ENCODE measurements at regions not wholly inside any gene's neighbourhood (a gene's known extent, or its start where the extent isn't known, plus 50 kb on each side); places are given as distances from the start of the nearest gene placed in this dataset.

DNA sequence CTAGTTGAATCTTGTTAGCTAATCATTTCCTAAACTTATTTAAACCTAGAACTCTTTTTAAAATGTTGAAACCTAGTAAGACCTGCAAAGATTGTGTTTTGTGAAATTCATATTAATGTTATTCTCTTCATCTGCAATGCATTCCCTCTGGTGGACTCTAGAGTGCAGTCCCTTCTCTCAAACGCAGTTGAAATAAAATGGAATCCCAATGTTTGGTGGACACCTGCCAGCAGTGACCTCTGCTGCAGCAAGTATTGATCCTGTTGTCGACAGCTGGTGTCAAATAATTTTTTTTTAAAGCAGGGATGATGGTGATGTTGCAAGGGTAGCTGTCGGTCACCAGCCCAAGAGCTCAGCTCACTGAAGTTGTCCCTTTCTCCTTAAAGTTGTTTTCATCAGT is 492.0 kb downstream of the ZIC3 start:
- no peak overlapping the region for H3K4me3 ChIP-seq

DNA sequence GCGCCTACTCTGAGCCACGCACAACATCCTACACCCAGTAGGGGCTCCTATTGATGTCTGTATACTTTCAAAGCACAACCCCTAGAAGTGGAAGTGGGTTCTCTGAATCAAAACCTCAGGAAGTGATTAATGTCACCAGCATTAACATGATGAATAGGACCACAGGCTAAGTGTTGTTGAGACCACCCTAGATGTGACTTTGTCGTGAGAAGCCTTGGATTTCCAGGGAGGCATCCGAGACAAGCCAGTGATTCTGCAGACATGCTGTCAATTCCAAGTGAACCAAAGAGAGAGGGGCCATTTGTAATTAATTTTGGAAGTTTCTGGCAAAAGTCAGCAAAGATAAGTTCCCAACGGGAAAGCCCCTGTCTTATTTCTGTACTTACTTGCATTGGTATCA is 493.0 kb downstream of the ZIC3 start:
- H3K9me3 ChIP-seq, result no peaks in the 10 kb centered on the region
- H3K36me3 ChIP-seq, result no peaks in the 10 kb centered on the region
- no peak overlapping the region for H3K27ac ChIP-seq
- TF ChIP-seq, protein P1, sequence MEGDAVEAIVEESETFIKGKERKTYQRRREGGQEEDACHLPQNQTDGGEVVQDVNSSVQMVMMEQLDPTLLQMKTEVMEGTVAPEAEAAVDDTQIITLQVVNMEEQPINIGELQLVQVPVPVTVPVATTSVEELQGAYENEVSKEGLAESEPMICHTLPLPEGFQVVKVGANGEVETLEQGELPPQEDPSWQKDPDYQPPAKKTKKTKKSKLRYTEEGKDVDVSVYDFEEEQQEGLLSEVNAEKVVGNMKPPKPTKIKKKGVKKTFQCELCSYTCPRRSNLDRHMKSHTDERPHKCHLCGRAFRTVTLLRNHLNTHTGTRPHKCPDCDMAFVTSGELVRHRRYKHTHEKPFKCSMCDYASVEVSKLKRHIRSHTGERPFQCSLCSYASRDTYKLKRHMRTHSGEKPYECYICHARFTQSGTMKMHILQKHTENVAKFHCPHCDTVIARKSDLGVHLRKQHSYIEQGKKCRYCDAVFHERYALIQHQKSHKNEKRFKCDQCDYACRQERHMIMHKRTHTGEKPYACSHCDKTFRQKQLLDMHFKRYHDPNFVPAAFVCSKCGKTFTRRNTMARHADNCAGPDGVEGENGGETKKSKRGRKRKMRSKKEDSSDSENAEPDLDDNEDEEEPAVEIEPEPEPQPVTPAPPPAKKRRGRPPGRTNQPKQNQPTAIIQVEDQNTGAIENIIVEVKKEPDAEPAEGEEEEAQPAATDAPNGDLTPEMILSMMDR (IDR thresholded peaks at IDR 0.05), result no peak
- H3K27me3 ChIP-seq, result no peaks in the 10 kb centered on the region
- H3K4me1 ChIP-seq, result no peaks in the 10 kb centered on the region
- intact Hi-C loops (cut with DNase I), result no loop called here
- no peak overlapping the region for H3K4me3 ChIP-seq
- no peak for DNase-seq
- ATAC-seq, result no peak

More for the DNA sequence above, 492.0 kb downstream of the ZIC3 start:
- no peaks in the 10 kb centered on the region for H3K27me3 ChIP-seq
- ATAC-seq, result no peak
- TF ChIP-seq, protein P1 (IDR thresholded peaks at IDR 0.05), result no peak
- H3K4me1 ChIP-seq, result no peaks in the 10 kb centered on the region
- H3K27ac ChIP-seq, result no peak overlapping the region
- no peak for DNase-seq
- intact Hi-C loops (cut with DNase I), result no loop called here
- no peaks in the 10 kb centered on the region for H3K9me3 ChIP-seq
- H3K36me3 ChIP-seq, result no peaks in the 10 kb centered on the region

DNA sequence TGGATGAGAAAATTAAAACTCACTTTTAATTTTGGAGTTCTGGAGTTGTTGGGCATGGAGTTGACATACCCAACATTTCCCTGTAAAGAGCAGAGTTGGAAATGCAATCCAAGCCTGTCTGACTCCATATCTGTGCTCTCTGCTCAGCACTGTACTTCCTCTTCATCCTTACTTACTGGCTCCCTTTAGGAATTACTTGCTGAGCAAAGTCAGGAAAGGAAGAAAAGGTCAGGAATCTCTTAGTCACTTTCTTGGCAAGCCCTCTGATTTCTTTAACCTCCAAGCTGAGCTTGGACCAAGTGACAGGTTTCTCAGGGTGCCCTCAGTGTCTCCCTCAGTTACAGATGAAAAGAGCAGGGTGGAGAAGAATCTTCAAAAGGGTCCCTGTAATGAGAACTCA is 501.5 kb downstream of the ZIC3 start:
- DNase-seq, result no peak
- H3K4me3 ChIP-seq, result no peak overlapping the region
- TF ChIP-seq, protein P1 (IDR thresholded peaks at IDR 0.05), result no peak
- no peak overlapping the region for H3K27ac ChIP-seq
- ATAC-seq, result no peak
- no peaks in the 10 kb centered on the region for H3K4me1 ChIP-seq
- no peaks in the 10 kb centered on the region for H3K9me3 ChIP-seq
- H3K36me3 ChIP-seq, result no peaks in the 10 kb centered on the region
- no peaks in the 10 kb centered on the region for H3K27me3 ChIP-seq
- intact Hi-C loops (cut with DNase I), result no loop called here

DNA sequence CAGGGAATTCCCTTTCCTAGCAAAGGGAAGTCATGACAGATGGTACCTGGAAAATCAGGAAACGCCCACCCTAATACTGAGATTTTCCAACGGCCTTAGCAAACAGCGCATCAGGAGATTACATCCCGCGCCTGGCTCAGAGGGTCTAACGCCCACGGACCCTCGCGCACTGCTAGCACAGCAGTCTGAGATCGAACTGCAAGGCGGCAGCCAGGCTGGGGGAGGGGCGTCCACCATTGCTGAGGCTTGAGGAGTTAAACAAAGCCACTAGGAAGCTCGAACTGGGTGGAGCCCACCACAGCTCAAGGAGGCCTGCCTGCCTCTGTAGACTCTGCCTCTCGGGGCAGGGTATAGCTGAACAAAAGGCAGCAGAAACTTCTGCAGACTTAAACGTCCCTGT is 507.7 kb downstream of the ZIC3 start:
- H3K27me3 ChIP-seq, result peaks cover 0 to 3% of the 10 kb centered on the region in 2 donors
- no peaks in the 10 kb centered on the region for H3K36me3 ChIP-seq
- no peak for ATAC-seq
- H3K4me3 ChIP-seq, result no peak overlapping the region
- no peak overlapping the region for H3K27ac ChIP-seq
- H3K4me1 ChIP-seq, result no peaks in the 10 kb centered on the region
- DNase-seq, result no peak
- TF ChIP-seq, protein P1 (IDR thresholded peaks at IDR 0.05), result no peak
- no peaks in the 10 kb centered on the region for H3K9me3 ChIP-seq
- intact Hi-C loops (cut with DNase I), result no loop called here

DNA sequence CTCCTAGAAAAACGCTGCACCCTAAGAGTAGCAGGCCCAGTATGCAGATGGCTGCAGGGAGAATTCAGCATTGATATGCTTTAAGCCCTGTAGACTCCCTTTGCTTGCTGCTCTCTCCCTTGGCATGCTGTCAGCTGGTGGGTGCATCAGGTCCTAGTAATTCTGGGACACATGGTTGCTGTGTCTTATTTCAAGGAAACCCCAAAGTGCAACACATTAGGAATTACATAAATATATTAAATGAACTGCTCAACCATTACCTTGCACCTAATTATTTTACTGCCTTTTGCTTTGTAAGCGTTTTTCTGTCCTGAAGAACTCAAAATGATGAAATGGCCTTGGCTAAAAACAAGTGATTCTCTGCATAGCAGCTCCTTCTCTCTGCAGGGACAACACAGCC is 516.3 kb downstream of the ZIC3 start:
- ATAC-seq, result no peak

More for the DNA sequence above, 516.3 kb downstream of the ZIC3 start:
- Histone ChIP-seq H3K9me3 (no peaks in the 10 kb centered on the region), H3K27me3 (no peaks in the 10 kb centered on the region), H3K4me1 (no peaks in the 10 kb centered on the region), H3K4me3 (no peak overlapping the region), H3K36me3 (no peaks in the 10 kb centered on the region), H3K27ac (no peak overlapping the region)
- intact Hi-C loops (cut with DNase I), result no loop called here
- TF ChIP-seq, protein P1 (IDR thresholded peaks at IDR 0.05), result no peak
- peak in 2 of 4 donors; percentile 30 to 59 for DNase-seq

Data from left lung (tissue), 4 donors.